ENCODE measurements at regions not wholly inside any gene's neighbourhood (a gene's known extent, or its start where the extent isn't known, plus 50 kb on each side); places are given as distances from the start of the nearest gene placed in this dataset.

- TF ChIP-seq ZNF10 (tag by site-specific recombination; IDR thresholded peaks at IDR 0.05): no peak
- TF ChIP-seq CTCF (tag by site-specific recombination; IDR thresholded peaks at IDR 0.05): no peak
- no peak for TF ChIP-seq SCRT1 (tag by site-specific recombination; IDR thresholded peaks at IDR 0.05; ENCODE audit: borderline replicate concordance)
- no peak for TF ChIP-seq PRDM4 (tag by site-specific recombination; IDR thresholded peaks at IDR 0.05)
- no peak for TF ChIP-seq ZNF777 (tag by site-specific recombination; IDR thresholded peaks at IDR 0.05; ENCODE audit: borderline replicate concordance)
- no peak for TF ChIP-seq ZNF274 (IDR thresholded peaks at IDR 0.05; ENCODE audit: low read length)
- TF ChIP-seq ZNF274 (tag by site-specific recombination; IDR thresholded peaks at IDR 0.05; ENCODE audit: borderline replicate concordance): no peak
- TF ChIP-seq ZNF248 (tag by site-specific recombination; IDR thresholded peaks at IDR 0.05): no peak
- TF ChIP-seq ZNF555 (tag by site-specific recombination; conservative IDR thresholded peaks at IDR 0.05): no peak
- no peak for TF ChIP-seq ZNF350 (tag by site-specific recombination; IDR thresholded peaks at IDR 0.05)
- no peak for TF ChIP-seq ZBTB20 (tag by site-specific recombination; IDR thresholded peaks at IDR 0.05)
- TF ChIP-seq ZNF639 (tag by site-specific recombination; IDR thresholded peaks at IDR 0.05): no peak
- no peak for TF ChIP-seq ZBTB21 (tag by site-specific recombination; IDR thresholded peaks at IDR 0.05)
- no peak for TF ChIP-seq ZNF155 (tag by site-specific recombination; IDR thresholded peaks at IDR 0.05)
Observed at GRCh38 chrX:39911278-39911897, 186.4 kb downstream of the BCOR start.

All from HEK293 (cell line).